MCF 10A (cell line): ENCODE measurements at regions not wholly inside any gene's neighbourhood (a gene's known extent, or its start where the extent isn't known, plus 50 kb on each side); places are given as distances from the start of the nearest gene placed in this dataset.
"Not testable (repeated sequence)": the region's sequence is repeated elsewhere in the genome, so short reads cannot be mapped to it uniquely, and the experiment has no call there.

Source experiments
- BruUV-seq: library from RNA; stranded (reverse); fragments of 400-500 nt; replicated peaks from 2 replicates; lab custom pipeline; 2021; lab: Mats Ljungman, UMichigan
- CTCF ChIA-PET: fragments of 300-600 bp; sonication (Branson Sonifier 250); formaldehyde crosslinking; extraction: SDS; loops from one replicate; lab custom pipeline; 2021; ENCODE audit warnings: antibody characterized with exemption, inconsistent platforms; lab: Yijun Ruan, JAX
- POLR2A ChIA-PET: fragments of 300-600, 350-650 bp; sonication (Branson Sonifier 250); formaldehyde crosslinking; extraction: SDS; loops from one replicate; lab custom pipeline; 2020; ENCODE audit warnings: antibody characterized with exemption, inconsistent platforms; lab: Yijun Ruan, JAX
- DNase-seq: peaks from one replicate; pipeline ENCODE4 v3.0.0-alpha.2; 2018; ENCODE audit not compliant: unreplicated experiment
- H3K27ac Mint-ChIP-seq: one replicate; pipeline ENCODE4 v1.8.0; 2022; ENCODE audit warnings: mild to moderate bottlenecking, low read depth, mixed read lengths; ENCODE audit not compliant: unreplicated experiment
- H3K27me3 Mint-ChIP-seq: one replicate; pipeline ENCODE4 v1.8.0; 2022; ENCODE audit warnings: mixed read lengths; ENCODE audit not compliant: insufficient read depth, unreplicated experiment
- H3K36me3 Mint-ChIP-seq: one replicate; pipeline ENCODE4 v1.8.0; 2022; ENCODE audit warnings: mild to moderate bottlenecking, moderate library complexity, mixed read lengths; ENCODE audit not compliant: insufficient read depth, unreplicated experiment
- H3K4me1 Mint-ChIP-seq: one replicate; pipeline ENCODE4 v1.8.0; 2022; ENCODE audit warnings: mixed read lengths; ENCODE audit not compliant: insufficient read depth, unreplicated experiment
- H3K4me3 Mint-ChIP-seq: one replicate; pipeline ENCODE4 v1.8.0; 2022; ENCODE audit warnings: mild to moderate bottlenecking, moderate library complexity, mixed read lengths; ENCODE audit not compliant: unreplicated experiment
- H3K9me3 Mint-ChIP-seq: one replicate; pipeline ENCODE4 v1.8.0; 2022; ENCODE audit warnings: mixed read lengths; ENCODE audit not compliant: unreplicated experiment
- intact Hi-C: fragments of 100-400 bp; cut with micrococcal nuclease; formaldehyde crosslinking; loops from 2 replicates; pipeline ENCODE4 v1.14.1; 2022
- TF ChIP-seq, protein P1 (sequence below): fragments of 200-600 bp; IDR thresholded peaks from one replicate; pipeline ENCODE4 v1.8.0; 2022; ENCODE audit warnings: antibody characterized with exemption, mild to moderate bottlenecking; ENCODE audit not compliant: unreplicated experiment

DNA sequence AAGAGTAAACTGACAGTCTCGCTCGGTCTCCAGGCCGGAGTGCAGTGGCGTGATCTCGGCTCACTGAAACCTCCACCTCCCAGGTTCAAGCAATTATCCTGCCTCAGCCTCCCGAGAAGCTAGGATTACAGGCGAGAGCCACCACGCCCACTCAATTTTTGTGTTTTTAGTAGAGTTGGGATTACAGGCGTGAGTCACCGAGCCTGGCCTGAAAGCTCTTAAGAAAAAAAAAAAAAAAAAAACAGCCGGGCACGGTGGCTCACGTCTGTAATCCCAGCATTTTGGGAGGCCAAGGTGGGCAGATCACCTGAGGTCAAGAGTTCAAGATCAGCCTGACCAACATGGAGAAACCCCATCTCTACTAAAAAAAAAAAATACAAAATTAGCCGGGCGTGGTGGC, 55.3 kb upstream of the THOC2 start:
- DNase-seq: peak; percentile 46
- H3K4me3 Mint-ChIP-seq, H3K36me3 Mint-ChIP-seq, H3K27ac Mint-ChIP-seq, BruUV-seq, POLR2A ChIA-PET, intact Hi-C loops, H3K4me1 Mint-ChIP-seq, H3K27me3 Mint-ChIP-seq: not testable (repeated sequence)
- H3K9me3 Mint-ChIP-seq: peaks cover 22% of the 10 kb centered on the region
- CTCF ChIA-PET: interaction anchor here (0.6 to 1.7 kb wide), 4 partner anchors 9 to 23 kb away, joined by 3 to 9 read pairs (median 3); no protein-coding TSS in a partner anchor

DNA sequence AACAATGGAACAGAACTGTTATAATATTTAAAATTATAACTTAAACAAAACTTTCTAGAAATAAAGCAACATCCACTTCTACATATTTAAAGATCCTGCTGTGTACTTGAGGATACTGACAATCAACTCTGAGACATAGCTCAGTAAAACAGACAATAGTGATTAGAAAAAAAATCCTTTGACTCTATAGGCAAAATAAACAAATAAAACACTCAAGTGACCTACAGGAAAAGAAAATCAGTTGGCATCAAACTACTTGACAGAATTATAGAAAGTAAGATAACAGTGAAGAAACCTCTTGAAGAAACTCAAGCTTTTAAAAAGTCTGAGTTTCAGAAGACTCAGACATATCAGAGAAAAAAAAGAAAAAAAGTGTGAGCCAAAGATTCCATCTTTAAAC, 55.9 kb upstream of the THOC2 start:
- Mint-ChIP-seq H3K4me3 (no peak overlapping the region), H3K4me1 (no peaks in the 10 kb centered on the region), H3K9me3 (peaks cover 22% of the 10 kb centered on the region), H3K27ac (no peak overlapping the region), H3K36me3 (no peaks in the 10 kb centered on the region), H3K27me3 (no peaks in the 10 kb centered on the region)
- TF ChIP-seq, protein P1, sequence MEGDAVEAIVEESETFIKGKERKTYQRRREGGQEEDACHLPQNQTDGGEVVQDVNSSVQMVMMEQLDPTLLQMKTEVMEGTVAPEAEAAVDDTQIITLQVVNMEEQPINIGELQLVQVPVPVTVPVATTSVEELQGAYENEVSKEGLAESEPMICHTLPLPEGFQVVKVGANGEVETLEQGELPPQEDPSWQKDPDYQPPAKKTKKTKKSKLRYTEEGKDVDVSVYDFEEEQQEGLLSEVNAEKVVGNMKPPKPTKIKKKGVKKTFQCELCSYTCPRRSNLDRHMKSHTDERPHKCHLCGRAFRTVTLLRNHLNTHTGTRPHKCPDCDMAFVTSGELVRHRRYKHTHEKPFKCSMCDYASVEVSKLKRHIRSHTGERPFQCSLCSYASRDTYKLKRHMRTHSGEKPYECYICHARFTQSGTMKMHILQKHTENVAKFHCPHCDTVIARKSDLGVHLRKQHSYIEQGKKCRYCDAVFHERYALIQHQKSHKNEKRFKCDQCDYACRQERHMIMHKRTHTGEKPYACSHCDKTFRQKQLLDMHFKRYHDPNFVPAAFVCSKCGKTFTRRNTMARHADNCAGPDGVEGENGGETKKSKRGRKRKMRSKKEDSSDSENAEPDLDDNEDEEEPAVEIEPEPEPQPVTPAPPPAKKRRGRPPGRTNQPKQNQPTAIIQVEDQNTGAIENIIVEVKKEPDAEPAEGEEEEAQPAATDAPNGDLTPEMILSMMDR: no peak
- CTCF ChIA-PET: interaction anchor here (0.6 to 1.7 kb wide), 4 partner anchors 10 to 24 kb away, joined by 3 to 9 read pairs (median 3); no protein-coding TSS in a partner anchor
- POLR2A ChIA-PET: no interaction called here
- intact Hi-C loops: no loop called here
- no peak for DNase-seq
- BruUV-seq: no TSS peak

DNA sequence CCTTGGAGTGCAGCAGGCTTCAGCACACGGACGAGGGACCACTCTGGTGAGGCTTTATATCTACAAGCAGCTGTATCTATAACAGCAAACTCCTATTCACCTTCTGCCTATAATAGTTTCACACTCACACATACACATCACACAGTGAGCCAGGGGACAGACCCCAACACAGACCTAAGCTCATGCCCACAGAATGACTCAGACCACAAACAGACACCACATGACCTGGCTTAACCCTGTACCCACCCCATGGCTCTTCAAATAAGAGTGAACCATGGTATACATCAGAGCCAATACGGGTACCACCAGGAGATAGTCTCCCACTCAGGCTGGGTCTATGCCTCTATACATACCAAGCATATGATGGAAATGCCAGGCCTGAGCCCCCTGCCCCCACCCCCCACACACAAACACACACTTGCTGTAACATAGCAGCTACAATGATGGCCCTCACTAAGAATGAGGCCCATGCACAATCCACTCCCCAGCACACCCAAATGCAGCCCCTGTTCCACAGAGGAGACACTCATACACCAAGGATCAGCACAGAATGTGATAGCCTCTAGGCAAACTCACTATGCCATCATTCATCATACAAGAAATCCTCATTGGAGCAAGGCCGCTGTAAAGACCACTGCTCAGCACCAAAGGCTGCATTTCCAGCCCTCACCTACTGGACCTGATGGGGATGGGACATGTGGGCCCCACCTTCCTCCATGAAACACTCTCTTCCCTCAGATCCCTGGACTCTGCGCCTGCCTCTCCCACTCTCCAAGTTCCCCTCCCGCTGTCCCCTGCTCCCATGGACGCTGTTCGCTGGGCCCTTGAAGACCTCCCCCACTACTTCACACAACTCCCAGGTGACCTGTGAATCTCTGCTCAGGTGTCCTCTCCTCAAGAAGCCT, 62.1 kb upstream of the XIAP start:
- TF ChIP-seq, protein P1: no peak
- no peaks in the 10 kb centered on the region for H3K4me1 Mint-ChIP-seq
- H3K4me3 Mint-ChIP-seq: no peak overlapping the region
- no peaks in the 10 kb centered on the region for H3K36me3 Mint-ChIP-seq
- H3K27ac Mint-ChIP-seq: no peak overlapping the region
- POLR2A ChIA-PET: no interaction called here
- intact Hi-C loops: no loop called here
- DNase-seq: no peak
- no peaks in the 10 kb centered on the region for H3K9me3 Mint-ChIP-seq
- CTCF ChIA-PET: interaction anchor here (0.9 kb wide), 2 partner anchors 18 to 35 kb away, joined by 3 to 4 read pairs; no protein-coding TSS in a partner anchor
- no peaks in the 10 kb centered on the region for H3K27me3 Mint-ChIP-seq
- BruUV-seq: no TSS peak

DNA sequence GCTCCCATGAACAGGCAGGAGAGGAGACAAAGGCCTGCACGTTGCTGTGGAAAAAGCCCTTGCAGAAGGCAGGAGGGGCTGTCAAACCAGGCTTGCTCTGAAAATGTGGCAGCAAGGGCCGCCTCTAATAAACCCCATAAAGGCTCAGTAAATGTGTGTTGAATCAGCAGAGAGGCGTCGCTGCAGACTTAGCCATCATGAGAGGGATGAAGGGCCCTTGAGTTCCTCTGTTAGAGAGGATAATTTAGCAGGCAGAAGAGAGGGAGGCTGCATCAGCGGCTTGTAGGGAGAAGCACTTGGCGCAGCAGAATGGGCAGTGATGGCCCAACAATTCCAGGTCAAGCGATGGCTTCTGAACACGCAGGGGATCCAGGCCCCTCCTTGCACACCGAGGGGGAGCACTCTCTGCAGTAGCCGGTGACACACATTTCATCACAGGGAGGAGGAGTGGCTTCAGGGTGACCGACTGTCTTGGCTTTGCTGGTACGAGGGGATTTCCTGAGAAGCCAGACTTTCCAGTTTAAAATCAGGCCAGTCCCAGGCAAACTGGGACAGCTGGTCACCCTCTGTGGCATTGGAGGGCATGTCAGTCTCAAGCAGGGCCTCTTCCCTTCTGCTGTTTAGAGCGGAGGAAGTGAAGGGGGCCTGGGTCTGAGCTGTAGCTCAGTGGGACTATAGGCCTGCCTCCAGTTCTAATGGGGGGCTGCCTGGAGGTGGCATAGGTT, 61.0 kb upstream of the XIAP start:
- POLR2A ChIA-PET, H3K27me3 Mint-ChIP-seq, DNase-seq, H3K4me3 Mint-ChIP-seq, H3K27ac Mint-ChIP-seq, H3K9me3 Mint-ChIP-seq, intact Hi-C loops, H3K36me3 Mint-ChIP-seq, BruUV-seq, H3K4me1 Mint-ChIP-seq: not testable (repeated sequence)
- CTCF ChIA-PET: interaction anchor here (0.7 kb wide), 1 partner anchor 131 kb away, joined by 3 read pairs; no protein-coding TSS in a partner anchor
